Myocyte (in vitro differentiated cells): ENCODE measurements at regions not wholly inside any gene's neighbourhood (a gene's known extent, or its start where the extent isn't known, plus 50 kb on each side); places are given as distances from the start of the nearest gene placed in this dataset.

Source experiments
- DNase-seq: peaks from one replicate; pipeline ENCODE4 v3.0.0-alpha.2; 2012; ENCODE audit warnings: low read depth

- no peak for DNase-seq
These were observed 143.3 kb downstream of the FTCDNL1 start for GRCh38 chr2:199707593-199708185.

DNA sequence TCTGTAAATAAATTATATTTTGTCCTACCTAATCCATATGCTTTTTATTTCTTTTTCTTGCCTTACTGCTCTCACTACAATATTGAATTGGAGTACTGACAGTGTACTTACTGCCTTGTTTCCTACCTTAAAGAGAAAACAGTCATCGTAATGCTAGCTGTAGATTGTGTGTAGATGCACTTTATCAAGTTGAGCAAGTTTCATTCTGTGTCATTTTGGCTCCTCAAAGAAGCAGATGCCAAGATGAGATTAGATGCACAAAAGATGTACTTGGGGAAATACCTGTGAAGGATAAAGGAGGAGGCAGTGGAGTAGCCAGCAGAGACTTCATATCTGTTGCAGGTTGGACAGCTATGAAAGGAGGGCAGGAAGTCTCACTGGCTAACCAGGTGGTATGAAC, 145.5 kb downstream of the FTCDNL1 start:
- no peak for DNase-seq

- peak; percentile 57 for DNase-seq
These were observed 146.4 kb downstream of the FTCDNL1 start for GRCh38 chr2:199704358-199705238.

DNA sequence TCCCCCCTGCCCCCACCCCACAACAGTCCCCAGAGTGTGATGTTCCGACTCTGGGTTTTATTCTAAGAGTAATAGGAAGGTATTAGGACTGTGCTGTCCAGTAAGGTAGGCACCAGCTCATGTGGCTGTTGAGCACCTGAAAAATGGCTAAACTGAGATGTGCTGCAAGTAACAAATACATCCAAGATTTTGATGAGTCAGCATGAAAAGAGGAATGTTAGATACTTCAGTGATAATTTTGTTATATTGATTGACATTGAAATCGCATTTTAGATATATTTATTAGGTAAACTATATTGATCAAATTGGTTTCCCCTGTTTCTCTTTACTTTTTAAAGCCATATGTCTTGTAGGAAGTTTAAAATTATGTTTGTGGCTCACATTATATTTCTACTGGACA, 147.8 kb downstream of the FTCDNL1 start:
- no peak for DNase-seq

DNA sequence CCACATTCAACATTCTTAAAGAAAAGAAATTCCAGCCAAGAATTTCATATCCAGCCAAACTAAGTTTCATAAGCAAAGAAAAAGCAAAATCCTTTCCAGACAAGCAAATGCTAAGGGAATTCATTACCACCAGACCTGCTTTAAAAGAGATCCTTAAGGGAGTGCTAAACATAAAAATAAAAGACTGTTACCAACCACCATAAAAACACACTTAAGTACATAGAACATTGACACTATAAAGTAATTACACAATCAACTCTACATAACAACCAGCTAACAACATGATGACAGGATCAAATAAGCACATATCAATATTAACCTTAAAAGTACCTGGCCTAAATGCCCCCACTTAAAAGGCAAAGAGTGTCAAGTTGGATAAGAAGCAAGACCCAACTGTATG, 153.5 kb downstream of the FTCDNL1 start:
- DNase-seq = no peak

DNA sequence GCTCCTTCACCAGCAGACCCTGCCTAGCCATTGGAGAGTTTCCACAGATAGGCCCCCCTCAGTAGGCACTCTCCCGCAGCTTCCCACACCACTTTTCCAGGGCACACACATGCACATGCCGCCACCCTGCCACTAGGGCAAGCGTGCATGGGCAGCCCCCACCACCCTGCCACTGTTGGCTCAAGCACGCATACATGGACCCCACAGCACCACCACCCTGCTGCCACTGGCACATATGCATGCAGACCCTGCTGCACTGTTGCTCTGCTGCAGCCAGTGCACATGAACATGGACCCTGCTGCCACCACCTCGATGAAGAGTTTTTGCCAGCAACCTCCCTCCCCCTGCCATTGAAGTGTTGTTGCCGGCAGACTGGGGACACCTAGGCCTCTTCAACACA, 154.9 kb downstream of the FTCDNL1 start:
- no peak for DNase-seq

DNA sequence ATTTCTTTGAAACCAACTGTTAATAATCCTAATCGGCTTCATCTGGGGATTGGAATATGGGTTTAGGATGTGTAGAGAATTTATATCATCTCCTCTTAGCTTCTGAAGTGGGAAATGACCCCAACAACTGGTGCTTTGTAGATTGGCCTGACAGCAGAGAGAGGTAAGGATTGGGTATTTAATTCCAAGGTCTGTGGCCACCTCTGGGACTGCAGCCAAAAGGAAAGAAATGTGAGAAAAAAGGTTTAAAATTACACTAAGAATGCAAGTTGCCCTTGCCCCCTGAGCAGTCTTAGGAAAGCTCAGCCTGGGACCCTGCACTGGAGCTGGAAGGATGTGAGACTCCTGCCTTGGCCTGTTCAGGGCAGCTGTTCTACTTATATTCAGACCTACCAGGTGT, 157.1 kb downstream of the FTCDNL1 start:
- no peak for DNase-seq

DNA sequence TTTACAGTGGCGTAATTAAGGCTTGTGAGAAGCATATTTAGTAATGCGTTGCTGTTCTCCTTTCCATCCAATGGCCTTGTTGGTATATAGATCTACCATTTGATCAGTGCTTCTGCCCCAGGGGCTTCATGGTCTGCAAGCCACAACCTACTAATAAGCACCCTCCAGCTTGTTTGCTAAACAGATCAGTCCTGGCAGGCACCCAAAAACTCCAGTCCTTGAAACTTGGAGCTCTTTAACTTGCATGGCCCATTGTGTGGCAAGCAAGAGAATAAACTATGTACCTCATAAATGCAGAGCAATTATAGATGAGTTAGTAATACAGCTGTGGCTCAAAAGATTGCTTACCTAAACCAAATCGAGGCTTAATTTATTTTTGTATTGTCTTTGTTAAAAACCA, 158.5 kb downstream of the FTCDNL1 start:
- DNase-seq = peak; percentile 5

GRCh38 chr2:199690225-199690624, 160.8 kb downstream of the FTCDNL1 start:
- DNase-seq = no peak

DNA sequence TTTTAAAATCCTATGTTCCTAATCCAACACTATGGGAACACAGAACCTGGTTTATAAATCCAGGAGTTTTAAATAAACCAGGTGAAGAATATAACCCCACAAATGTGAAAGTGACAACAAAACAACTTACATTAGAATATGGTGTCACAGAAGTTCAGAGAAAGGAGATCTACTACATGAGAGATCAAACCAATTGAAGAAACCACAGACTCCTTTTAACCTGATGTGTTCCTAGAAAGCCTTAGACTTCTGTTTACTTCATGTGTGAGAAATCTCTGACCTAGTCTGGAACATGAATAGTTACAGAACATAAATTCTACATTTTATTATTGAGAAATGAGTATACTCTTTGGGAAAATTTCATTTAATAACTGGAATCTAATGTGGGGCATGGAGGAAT, 165.3 kb downstream of the FTCDNL1 start:
- DNase-seq = no peak

GRCh38 chr2:199684832-199685231, 166.2 kb downstream of the FTCDNL1 start:
- DNase-seq = no peak

GRCh38 chr2:199684168-199684567, 166.8 kb downstream of the FTCDNL1 start:
- DNase-seq = no peak

- DNase-seq = no peak
These were observed 169.0 kb downstream of the FTCDNL1 start for GRCh38 chr2:199682001-199682400.

GRCh38 chr2:199680482-199680881, 170.5 kb downstream of the FTCDNL1 start:
- DNase-seq = no peak

DNA sequence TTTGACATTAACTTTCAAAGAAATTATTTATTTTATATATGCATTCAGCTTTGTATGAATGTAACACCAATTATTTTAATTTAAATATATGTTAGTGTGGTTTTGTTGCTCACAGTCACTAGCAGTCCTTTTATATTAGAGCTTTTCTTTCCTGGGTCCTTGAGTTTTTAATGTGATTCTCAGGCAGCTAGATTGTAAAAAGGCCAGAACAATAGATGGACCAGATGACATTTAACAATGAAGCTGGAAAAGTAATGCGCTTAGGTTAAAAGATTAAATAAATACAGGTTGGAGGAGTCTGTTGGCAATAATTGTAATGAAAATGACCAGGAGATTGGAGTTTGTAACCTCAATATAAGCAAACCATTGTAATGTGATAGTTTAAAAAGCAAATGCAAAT, 171.1 kb downstream of the FTCDNL1 start:
- no peak for DNase-seq

DNA sequence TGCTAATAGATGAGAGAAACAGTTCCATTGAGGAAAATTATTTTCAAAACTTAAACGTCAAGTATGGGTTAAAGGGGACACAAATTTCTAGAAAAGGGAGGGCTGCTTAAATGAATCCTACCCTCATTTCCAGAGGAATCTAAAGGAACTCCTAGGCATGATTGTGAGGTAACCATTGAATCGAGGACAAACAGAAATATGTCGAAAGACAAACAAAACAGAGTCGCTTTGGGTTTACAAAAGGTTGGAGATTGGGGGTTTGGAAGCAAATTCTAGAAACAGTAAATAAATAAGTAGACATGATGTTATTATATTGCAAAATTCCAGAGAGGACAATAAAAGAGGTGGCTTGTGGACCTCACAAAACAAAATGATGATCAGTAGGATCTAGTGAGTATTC, 173.1 kb downstream of the FTCDNL1 start:
- DNase-seq = no peak

GRCh38 chr2:199668645-199669044, 182.3 kb downstream of the FTCDNL1 start:
- peak; percentile 21 for DNase-seq

DNA sequence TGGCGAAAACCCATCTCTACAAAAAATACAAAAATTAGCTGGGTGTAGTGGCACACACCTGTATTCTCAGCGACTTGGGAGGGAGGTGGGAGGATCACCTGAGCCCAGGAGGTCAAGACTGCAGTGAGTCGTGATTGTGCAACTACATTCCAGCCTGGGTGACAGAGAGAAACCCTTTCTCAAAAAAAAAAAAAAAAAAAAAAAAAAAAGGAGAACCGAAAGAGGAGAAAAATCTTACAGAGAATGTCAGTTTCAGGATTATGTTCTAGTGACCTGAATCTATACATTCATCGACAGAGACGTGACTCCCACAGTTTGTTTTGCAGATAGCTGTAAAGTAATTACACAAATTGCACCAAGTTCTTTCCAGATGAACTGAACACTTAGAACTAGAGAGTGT, 187.8 kb downstream of the FTCDNL1 start:
- DNase-seq = no peak

DNA sequence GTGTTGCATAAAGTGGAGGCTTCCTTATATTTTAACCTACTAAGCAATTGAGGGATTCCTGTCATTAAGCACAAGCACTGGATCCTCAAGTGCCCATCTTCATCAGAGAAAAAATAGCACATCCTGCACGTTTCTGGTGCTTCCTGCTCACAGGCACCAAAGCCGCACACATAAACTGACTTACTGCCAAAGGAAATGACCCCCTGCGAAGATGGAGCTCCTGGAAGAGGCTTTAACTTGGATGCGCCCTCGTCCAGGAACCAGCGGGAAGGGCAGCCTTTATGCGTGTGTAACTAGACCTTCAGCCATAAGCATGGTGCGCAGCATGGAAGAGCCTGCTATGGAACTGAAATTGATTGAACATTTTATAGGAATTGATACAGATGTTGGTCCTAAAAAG, 188.7 kb downstream of the FTCDNL1 start:
- no peak for DNase-seq

DNA sequence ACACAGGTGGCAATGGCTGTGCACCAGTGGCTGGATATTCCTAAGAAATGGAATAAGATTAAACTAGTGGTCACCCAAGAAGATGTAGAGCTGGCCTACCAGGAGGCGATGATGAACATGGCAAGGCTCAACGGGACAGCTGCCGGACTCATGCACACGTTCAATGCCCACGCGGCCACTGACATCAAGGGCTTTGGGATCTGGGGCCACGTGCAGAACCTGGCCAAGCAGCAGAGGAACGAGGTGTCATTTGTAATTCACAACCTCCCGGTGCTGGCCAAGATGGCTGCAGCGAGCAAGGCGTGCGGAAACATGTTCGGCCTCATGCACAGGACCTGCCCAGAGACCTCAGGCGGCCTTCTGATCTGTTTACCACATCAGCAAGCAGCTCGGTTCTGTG, 190.8 kb downstream of the FTCDNL1 start:
- no peak for DNase-seq

DNA sequence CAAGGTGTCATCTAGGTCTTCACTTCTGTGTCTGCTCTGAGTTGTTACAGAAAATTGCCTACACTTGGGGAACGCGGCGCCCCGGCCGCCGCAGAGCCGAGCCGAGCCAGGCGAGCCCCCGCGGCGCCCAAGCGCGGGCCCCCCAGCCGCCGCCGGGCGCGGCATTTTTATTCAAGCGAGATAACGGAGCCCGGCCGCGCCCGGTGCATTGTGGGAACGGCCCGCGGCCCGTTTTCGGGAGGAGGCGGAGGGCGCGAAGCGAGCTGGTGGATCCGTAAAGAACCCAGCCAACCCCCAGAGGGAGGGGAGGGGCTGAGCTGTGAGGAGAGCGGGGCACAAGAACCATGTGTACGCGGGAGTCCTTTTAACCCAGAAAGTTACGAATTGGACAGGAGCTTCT, 191.8 kb downstream of the FTCDNL1 start:
- DNase-seq = peak; percentile 47

DNA sequence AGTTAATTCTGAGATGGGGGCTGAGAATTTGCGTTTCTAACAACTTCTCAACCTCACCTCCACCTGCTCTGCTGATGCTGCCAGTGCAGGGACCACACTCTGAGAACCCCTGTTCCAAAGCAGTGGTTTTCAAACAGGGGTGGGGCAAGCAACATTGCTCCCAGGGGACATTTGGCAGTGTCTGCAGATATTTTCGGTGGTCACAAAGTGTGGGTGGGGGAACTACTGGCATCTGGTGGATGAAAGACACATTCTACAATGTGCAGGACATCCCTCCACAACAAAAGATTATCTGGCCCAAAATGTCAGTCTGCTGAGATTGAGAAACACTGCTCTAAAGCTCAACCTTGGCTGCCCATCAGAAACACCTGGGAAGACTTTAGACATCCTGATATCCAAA, 188.7 kb upstream of the SATB2 start:
- no peak for DNase-seq

- no peak for DNase-seq
These were observed 173.4 kb upstream of the SATB2 start for GRCh38 chr2:199631129-199631528.
